WTC11 (cell line): ENCODE measurements at regions not wholly inside any gene's neighbourhood (a gene's known extent, or its start where the extent isn't known, plus 50 kb on each side); places are given as distances from the start of the nearest gene placed in this dataset.

Experiments
- CREB1 ChIP-seq: sonication (generic); formaldehyde crosslinking; IDR thresholded peaks from 2 replicates; pipeline ENCODE4 v1.8.0; 2023; ENCODE audit warnings: mild to moderate bottlenecking, missing genetic modification reagents
- FOXJ3 ChIP-seq: sonication (generic); formaldehyde crosslinking; IDR thresholded peaks from 2 replicates; pipeline ENCODE4 v1.9.0; 2021; ENCODE audit warnings: missing genetic modification reagents, mild to moderate bottlenecking, borderline replicate concordance
- IRF2 ChIP-seq: sonication (generic); formaldehyde crosslinking; IDR thresholded peaks from 2 replicates; pipeline ENCODE4 v1.8.0; 2022; ENCODE audit warnings: low read depth, missing genetic modification reagents, borderline replicate concordance
- KAT7 ChIP-seq: sonication (generic); formaldehyde crosslinking; IDR thresholded peaks from 2 replicates; pipeline ENCODE4 v1.8.1; 2023; ENCODE audit warnings: missing genetic modification reagents, mild to moderate bottlenecking, borderline replicate concordance
- NR3C1 ChIP-seq: sonication (generic); formaldehyde crosslinking; conservative IDR thresholded peaks from 2 replicates; pipeline ENCODE4 v1.8.1; 2023; ENCODE audit warnings: low read depth, mild to moderate bottlenecking, missing genetic modification reagents
- TP53 ChIP-seq: sonication (generic); formaldehyde crosslinking; IDR thresholded peaks from 2 replicates; pipeline ENCODE4 v1.8.1; 2023; ENCODE audit warnings: mild to moderate bottlenecking, missing genetic modification reagents
- ZBTB21 ChIP-seq: sonication (generic); formaldehyde crosslinking; IDR thresholded peaks from 2 replicates; pipeline ENCODE4 v1.8.1; 2023; ENCODE audit warnings: mild to moderate bottlenecking, missing genetic modification reagents, borderline replicate concordance
- ZNF121 ChIP-seq: sonication (generic); formaldehyde crosslinking; IDR thresholded peaks from 2 replicates; pipeline ENCODE4 v1.8.0; 2023; ENCODE audit warnings: missing genetic modification reagents
- TF ChIP-seq, protein P1 (sequence below): sonication (generic); formaldehyde crosslinking; IDR thresholded peaks from 2 replicates; pipeline ENCODE4 v1.8.1; 2023; ENCODE audit warnings: mild to moderate bottlenecking, missing genetic modification reagents, moderate library complexity
- TF ChIP-seq, protein P2 (sequence below): fragments of 200-600 bp; IDR thresholded peaks from 2 replicates; pipeline ENCODE4 v1.8.0; 2022; ENCODE audit warnings: antibody characterized with exemption
- TF ChIP-seq, protein P3 (sequence below): sonication (generic); formaldehyde crosslinking; IDR thresholded peaks from 2 replicates; pipeline ENCODE4 v1.8.0; 2022; ENCODE audit warnings: mild to moderate bottlenecking, missing genetic modification reagents
- TF ChIP-seq, protein P4 (sequence below): sonication (generic); formaldehyde crosslinking; IDR thresholded peaks from 2 replicates; pipeline ENCODE4 v1.8.0; 2023; ENCODE audit warnings: mild to moderate bottlenecking, missing genetic modification reagents

DNA sequence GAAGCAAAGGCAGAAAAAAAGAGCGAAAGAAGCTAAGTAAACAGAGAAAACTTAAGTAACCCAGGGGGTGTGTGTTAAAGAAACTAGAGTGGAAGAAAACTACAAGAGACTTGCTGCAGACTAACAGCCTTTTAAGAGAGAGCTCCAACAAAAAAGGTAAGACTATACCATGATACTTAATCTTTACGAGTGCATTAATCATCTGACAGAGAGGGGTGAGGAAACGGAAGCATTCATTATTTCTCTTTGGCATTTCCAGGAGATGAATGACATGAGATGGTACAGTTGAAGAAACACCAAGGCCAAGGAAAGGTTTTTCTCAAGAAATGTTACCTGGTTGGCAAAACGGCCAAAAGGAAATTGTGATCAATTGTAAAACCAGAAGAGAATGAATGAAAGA, 906.8 kb downstream of the QKI start:
- TF ChIP-seq, protein P1, sequence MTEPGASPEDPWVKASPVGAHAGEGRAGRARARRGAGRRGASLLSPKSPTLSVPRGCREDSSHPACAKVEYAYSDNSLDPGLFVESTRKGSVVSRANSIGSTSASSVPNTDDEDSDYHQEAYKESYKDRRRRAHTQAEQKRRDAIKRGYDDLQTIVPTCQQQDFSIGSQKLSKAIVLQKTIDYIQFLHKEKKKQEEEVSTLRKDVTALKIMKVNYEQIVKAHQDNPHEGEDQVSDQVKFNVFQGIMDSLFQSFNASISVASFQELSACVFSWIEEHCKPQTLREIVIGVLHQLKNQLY (CRISPR knock-in tag), result no peak
- TF ChIP-seq, protein P2, sequence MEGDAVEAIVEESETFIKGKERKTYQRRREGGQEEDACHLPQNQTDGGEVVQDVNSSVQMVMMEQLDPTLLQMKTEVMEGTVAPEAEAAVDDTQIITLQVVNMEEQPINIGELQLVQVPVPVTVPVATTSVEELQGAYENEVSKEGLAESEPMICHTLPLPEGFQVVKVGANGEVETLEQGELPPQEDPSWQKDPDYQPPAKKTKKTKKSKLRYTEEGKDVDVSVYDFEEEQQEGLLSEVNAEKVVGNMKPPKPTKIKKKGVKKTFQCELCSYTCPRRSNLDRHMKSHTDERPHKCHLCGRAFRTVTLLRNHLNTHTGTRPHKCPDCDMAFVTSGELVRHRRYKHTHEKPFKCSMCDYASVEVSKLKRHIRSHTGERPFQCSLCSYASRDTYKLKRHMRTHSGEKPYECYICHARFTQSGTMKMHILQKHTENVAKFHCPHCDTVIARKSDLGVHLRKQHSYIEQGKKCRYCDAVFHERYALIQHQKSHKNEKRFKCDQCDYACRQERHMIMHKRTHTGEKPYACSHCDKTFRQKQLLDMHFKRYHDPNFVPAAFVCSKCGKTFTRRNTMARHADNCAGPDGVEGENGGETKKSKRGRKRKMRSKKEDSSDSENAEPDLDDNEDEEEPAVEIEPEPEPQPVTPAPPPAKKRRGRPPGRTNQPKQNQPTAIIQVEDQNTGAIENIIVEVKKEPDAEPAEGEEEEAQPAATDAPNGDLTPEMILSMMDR, result no peak
- TF ChIP-seq, protein P3, sequence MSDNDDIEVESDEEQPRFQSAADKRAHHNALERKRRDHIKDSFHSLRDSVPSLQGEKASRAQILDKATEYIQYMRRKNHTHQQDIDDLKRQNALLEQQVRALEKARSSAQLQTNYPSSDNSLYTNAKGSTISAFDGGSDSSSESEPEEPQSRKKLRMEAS (CRISPR knock-in tag), result no peak
- TF ChIP-seq TP53 (CRISPR knock-in tag), result no peak
- no peak for TF ChIP-seq ZBTB21 (CRISPR knock-in tag)
- no peak for TF ChIP-seq IRF2
- TF ChIP-seq, protein P4, sequence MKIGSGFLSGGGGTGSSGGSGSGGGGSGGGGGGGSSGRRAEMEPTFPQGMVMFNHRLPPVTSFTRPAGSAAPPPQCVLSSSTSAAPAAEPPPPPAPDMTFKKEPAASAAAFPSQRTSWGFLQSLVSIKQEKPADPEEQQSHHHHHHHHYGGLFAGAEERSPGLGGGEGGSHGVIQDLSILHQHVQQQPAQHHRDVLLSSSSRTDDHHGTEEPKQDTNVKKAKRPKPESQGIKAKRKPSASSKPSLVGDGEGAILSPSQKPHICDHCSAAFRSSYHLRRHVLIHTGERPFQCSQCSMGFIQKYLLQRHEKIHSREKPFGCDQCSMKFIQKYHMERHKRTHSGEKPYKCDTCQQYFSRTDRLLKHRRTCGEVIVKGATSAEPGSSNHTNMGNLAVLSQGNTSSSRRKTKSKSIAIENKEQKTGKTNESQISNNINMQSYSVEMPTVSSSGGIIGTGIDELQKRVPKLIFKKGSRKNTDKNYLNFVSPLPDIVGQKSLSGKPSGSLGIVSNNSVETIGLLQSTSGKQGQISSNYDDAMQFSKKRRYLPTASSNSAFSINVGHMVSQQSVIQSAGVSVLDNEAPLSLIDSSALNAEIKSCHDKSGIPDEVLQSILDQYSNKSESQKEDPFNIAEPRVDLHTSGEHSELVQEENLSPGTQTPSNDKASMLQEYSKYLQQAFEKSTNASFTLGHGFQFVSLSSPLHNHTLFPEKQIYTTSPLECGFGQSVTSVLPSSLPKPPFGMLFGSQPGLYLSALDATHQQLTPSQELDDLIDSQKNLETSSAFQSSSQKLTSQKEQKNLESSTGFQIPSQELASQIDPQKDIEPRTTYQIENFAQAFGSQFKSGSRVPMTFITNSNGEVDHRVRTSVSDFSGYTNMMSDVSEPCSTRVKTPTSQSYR (CRISPR knock-in tag), result no peak
- TF ChIP-seq CREB1, result no peak
- no peak for TF ChIP-seq NR3C1 (CRISPR knock-in tag)
- no peak for TF ChIP-seq FOXJ3
- TF ChIP-seq ZNF121 (CRISPR knock-in tag), result no peak
- TF ChIP-seq KAT7 (CRISPR knock-in tag), result no peak
